Cardiac muscle cell (in vitro differentiated cells and primary cell): ENCODE measurements at regions not wholly inside any gene's neighbourhood (a gene's known extent, or its start where the extent isn't known, plus 50 kb on each side); places are given as distances from the start of the nearest gene placed in this dataset.

ENCODE experiments used
- DNase-seq, 2 donors: peaks; one replicate each; pipeline versions ENCODE4 v3.0.0 to v3.0.0-alpha.2; 2010 to 2017; ENCODE audit warnings: low read depth in 1 of 2, low spot score in 1 of 2
- H3K27ac ChIP-seq: fragments of 200-600 bp; sonication (generic); 2 replicates; pipeline ENCODE4 v1.5.1; 2016
- H3K27me3 ChIP-seq: fragments of 200-600 bp; sonication (generic); 2 replicates; pipeline ENCODE4 v1.6.0; 2016; ENCODE audit warnings: control low read depth
- H3K36me3 ChIP-seq: fragments of 200-600 bp; sonication (generic); 2 replicates; pipeline ENCODE4 v1.5.1; 2016; ENCODE audit warnings: control low read depth
- H3K4me1 ChIP-seq: fragments of 200-600 bp; sonication (generic); 2 replicates; pipeline ENCODE4 v1.8.1; 2017; ENCODE audit warnings: low read depth, mild to moderate bottlenecking, mixed run types
- H3K4me3 ChIP-seq: fragments of 200-600 bp; sonication (generic); 2 replicates; pipeline ENCODE4 v1.5.1; 2016; ENCODE audit warnings: mild to moderate bottlenecking
- H3K9me3 ChIP-seq: fragments of 200-600 bp; sonication (generic); 2 replicates; pipeline ENCODE4 v1.5.1; 2017; ENCODE audit warnings: low read depth, mild to moderate bottlenecking, control low read depth
- TF ChIP-seq, protein P1 (sequence below): IDR thresholded peaks from 2 replicates; pipeline ENCODE4 v1.5.1; 2012; ENCODE audit warnings: low read depth, mild to moderate bottlenecking, low read length

- DNase-seq: no peak
- Histone ChIP-seq H3K36me3 (peaks cover 11% of the 10 kb centered on the region), H3K4me3 (no peak overlapping the region), H3K9me3 (no peaks in the 10 kb centered on the region), H3K27ac (no peak overlapping the region), H3K4me1 (no peaks in the 10 kb centered on the region), H3K27me3 (no peaks in the 10 kb centered on the region)
- TF ChIP-seq, protein P1, sequence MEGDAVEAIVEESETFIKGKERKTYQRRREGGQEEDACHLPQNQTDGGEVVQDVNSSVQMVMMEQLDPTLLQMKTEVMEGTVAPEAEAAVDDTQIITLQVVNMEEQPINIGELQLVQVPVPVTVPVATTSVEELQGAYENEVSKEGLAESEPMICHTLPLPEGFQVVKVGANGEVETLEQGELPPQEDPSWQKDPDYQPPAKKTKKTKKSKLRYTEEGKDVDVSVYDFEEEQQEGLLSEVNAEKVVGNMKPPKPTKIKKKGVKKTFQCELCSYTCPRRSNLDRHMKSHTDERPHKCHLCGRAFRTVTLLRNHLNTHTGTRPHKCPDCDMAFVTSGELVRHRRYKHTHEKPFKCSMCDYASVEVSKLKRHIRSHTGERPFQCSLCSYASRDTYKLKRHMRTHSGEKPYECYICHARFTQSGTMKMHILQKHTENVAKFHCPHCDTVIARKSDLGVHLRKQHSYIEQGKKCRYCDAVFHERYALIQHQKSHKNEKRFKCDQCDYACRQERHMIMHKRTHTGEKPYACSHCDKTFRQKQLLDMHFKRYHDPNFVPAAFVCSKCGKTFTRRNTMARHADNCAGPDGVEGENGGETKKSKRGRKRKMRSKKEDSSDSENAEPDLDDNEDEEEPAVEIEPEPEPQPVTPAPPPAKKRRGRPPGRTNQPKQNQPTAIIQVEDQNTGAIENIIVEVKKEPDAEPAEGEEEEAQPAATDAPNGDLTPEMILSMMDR: no peak
Observed at GRCh38 chr12:124445121-124445718, 122.2 kb downstream of the NCOR2 start.

- no peaks in the 10 kb centered on the region for H3K4me1 ChIP-seq
- H3K9me3 ChIP-seq: no peaks in the 10 kb centered on the region
- no peak overlapping the region for H3K27ac ChIP-seq
- H3K27me3 ChIP-seq: no peaks in the 10 kb centered on the region
- H3K4me3 ChIP-seq: no peak overlapping the region
- TF ChIP-seq, protein P1: no peak
- DNase-seq: no peak
- peaks cover 11% of the 10 kb centered on the region for H3K36me3 ChIP-seq
Observed at GRCh38 chr12:124443931-124444712, 123.3 kb downstream of the NCOR2 start.

DNA sequence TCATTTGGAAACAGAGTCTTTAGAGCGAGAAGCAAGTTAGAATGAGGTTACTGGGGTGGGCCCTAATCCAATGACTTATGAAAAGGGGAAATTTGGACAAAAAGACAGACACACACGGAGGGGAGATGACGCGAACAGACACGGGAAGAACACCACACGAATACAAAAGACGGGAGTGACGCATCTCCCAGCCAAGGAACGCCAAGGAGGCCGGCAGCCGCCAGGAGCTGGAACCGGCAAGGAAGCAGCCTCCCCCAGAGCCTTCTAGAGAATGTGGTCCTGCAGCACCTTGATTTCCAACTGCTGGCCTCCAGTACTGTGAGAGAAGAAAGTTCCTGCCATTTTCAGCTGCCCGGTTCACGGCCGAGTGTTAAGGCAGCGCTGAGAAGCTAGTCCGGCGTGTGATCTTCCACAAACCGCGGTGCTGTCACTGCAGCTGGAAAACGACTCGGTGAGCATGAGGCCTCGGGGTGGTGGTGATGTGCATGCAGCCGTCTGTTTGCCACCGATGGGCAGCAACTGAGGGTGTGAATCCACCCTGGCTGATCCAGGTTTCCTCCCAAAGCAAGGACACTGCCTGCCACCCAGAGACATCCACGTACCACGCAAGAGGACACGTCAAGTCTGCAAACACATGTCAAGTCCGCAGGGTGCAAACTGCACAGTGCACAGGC lies 124.5 kb downstream of the NCOR2 start:
- Histone ChIP-seq H3K27ac (peak overlapping the region; percentile 28), H3K36me3 (peaks cover 11% of the 10 kb centered on the region)
- TF ChIP-seq, protein P1: no peak

DNA sequence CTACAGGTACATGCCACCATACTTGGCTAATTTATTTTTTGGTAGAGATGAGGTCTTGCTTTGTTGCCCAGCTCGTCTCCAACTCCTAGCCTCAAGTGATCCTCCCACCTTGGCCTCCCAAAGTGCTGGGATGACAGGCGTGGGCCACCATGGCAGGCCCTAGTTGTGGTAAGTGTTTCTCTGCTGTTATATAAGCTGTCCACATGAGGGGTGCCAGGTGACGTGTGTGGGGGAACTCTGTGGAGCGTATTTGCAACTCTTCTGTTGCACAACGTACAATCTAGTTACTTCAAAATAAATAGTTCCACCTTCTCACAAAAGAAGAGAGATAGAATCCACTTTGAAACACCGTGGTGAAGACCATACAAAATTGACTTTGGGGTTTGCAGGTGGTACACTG lies 125.1 kb downstream of the NCOR2 start:
- Histone ChIP-seq H3K36me3 (peaks cover 11% of the 10 kb centered on the region), H3K4me1 (no peaks in the 10 kb centered on the region)
- TF ChIP-seq, protein P1: no peak

More for the DNA sequence above, 124.5 kb downstream of the NCOR2 start:
- Histone ChIP-seq H3K27me3 (no peaks in the 10 kb centered on the region), H3K9me3 (no peaks in the 10 kb centered on the region), H3K4me1 (no peaks in the 10 kb centered on the region), H3K4me3 (no peak overlapping the region)
- peak in 1 of 2 donors; percentile 68 for DNase-seq

GRCh38 chr12:124441443-124442194 lies 125.8 kb downstream of the NCOR2 start:
- TF ChIP-seq, protein P1: no peak
- Histone ChIP-seq H3K27me3 (no peaks in the 10 kb centered on the region), H3K27ac (peak overlapping the region; percentile 43), H3K36me3 (peaks cover 10% of the 10 kb centered on the region), H3K9me3 (no peaks in the 10 kb centered on the region), H3K4me3 (no peak overlapping the region), H3K4me1 (no peaks in the 10 kb centered on the region)
- peak in 1 of 2 donors; percentile 94 for DNase-seq

More for the DNA sequence above, 125.1 kb downstream of the NCOR2 start:
- H3K9me3 ChIP-seq: no peaks in the 10 kb centered on the region
- no peak overlapping the region for H3K4me3 ChIP-seq
- peak overlapping the region; percentile 43 for H3K27ac ChIP-seq
- no peak for DNase-seq
- H3K27me3 ChIP-seq: no peaks in the 10 kb centered on the region
